HEK293T (cell line): ENCODE measurements at regions not wholly inside any gene's neighbourhood (a gene's known extent, or its start where the extent isn't known, plus 50 kb on each side); places are given as distances from the start of the nearest gene placed in this dataset.

Experiments
- ARNT ChIP-seq: fragments of 450-650 bp; IDR thresholded peaks from 2 replicates; pipeline ENCODE4 v1.6.1; 2017; ENCODE audit warnings: mild to moderate bottlenecking
- BHLHE40 ChIP-seq: fragments of 450-650 bp; IDR thresholded peaks from 2 replicates; pipeline ENCODE4 v1.6.1; 2016; ENCODE audit warnings: mild to moderate bottlenecking, moderate library complexity, borderline replicate concordance
- ELF4 ChIP-seq: fragments of 450-650 bp; IDR thresholded peaks from 2 replicates; pipeline ENCODE4 v1.6.1; 2017; ENCODE audit warnings: antibody characterized with exemption
- FOXM1 ChIP-seq: fragments of 450-650 bp; IDR thresholded peaks from 2 replicates; pipeline ENCODE4 v1.6.1; 2017; ENCODE audit warnings: mild to moderate bottlenecking, borderline replicate concordance
- HDGF ChIP-seq: fragments of 450-650 bp; IDR thresholded peaks from 2 replicates; pipeline ENCODE4 v1.6.1; 2017; ENCODE audit warnings: antibody characterized with exemption, borderline replicate concordance
- L3MBTL2 ChIP-seq: fragments of 450-650 bp; conservative IDR thresholded peaks from 2 replicates; pipeline ENCODE4 v1.6.1; 2016; ENCODE audit warnings: mild to moderate bottlenecking
- NFRKB ChIP-seq: fragments of 450-650 bp; IDR thresholded peaks from 2 replicates; pipeline ENCODE4 v1.6.1; 2016; ENCODE audit warnings: mild to moderate bottlenecking, moderate library complexity
- SP1 ChIP-seq: fragments of 450-650 bp; IDR thresholded peaks from 2 replicates; pipeline ENCODE4 v1.6.1; 2017
- SUZ12 ChIP-seq: fragments of 450-650 bp; IDR thresholded peaks from 2 replicates; pipeline ENCODE4 v1.6.1; 2016; ENCODE audit warnings: mild to moderate bottlenecking
- TARDBP ChIP-seq: fragments of 450-650 bp; IDR thresholded peaks from 2 replicates; pipeline ENCODE4 v1.6.1; 2016
- ZNF384 ChIP-seq: fragments of 450-650 bp; IDR thresholded peaks from 2 replicates; pipeline ENCODE4 v1.6.1; 2016
- TF ChIP-seq, protein P1 (sequence below): fragments of 450-650 bp; IDR thresholded peaks from 2 replicates; pipeline ENCODE4 v1.6.1; 2016

- TF ChIP-seq TARDBP (no peak), L3MBTL2 (no peak), NFRKB (no peak), FOXM1 (no peak), ELF4 (no peak), ZNF384 (no peak), ARNT (no peak), BHLHE40 (no peak), SUZ12 (no peak), SP1 (no peak), HDGF (no peak)
- TF ChIP-seq, protein P1, sequence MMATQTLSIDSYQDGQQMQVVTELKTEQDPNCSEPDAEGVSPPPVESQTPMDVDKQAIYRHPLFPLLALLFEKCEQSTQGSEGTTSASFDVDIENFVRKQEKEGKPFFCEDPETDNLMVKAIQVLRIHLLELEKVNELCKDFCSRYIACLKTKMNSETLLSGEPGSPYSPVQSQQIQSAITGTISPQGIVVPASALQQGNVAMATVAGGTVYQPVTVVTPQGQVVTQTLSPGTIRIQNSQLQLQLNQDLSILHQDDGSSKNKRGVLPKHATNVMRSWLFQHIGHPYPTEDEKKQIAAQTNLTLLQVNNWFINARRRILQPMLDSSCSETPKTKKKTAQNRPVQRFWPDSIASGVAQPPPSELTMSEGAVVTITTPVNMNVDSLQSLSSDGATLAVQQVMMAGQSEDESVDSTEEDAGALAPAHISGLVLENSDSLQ: no peak
Observed at GRCh38 chr1:168823988-168824387, 95.0 kb upstream of the DPT start.
